ENCODE measurements at regions not wholly inside any gene's neighbourhood (a gene's known extent, or its start where the extent isn't known, plus 50 kb on each side); places are given as distances from the start of the nearest gene placed in this dataset.

- Histone ChIP-seq H3K9me3 (no peaks in the 10 kb centered on the region), H3K4me3 (no peak overlapping the region), H3K36me3 (ENCODE audit: low read depth) (no peaks in the 10 kb centered on the region), H3K4me1 (ENCODE audit: low read depth) (no peaks in the 10 kb centered on the region)
- intact Hi-C loops (cut with DNase I, micrococcal nuclease): no loop called here
- no peak for ATAC-seq
- DNase-seq: no peak
- TF ChIP-seq CTCF (IDR thresholded peaks at IDR 0.05): no peak
Observed at GRCh38 chr2:57867730-57868129, 178.9 kb upstream of the VRK2 start.

GRCh38 chr2:57868619-57869139, 177.9 kb upstream of the VRK2 start:
- ATAC-seq: no peak
- no peak for DNase-seq

GRCh38 chr2:57869758-57870344, 176.8 kb upstream of the VRK2 start:
- intact Hi-C loops (cut with DNase I, micrococcal nuclease): no loop called here

More at GRCh38 chr2:57868619-57869139, 177.9 kb upstream of the VRK2 start:
- H3K4me3 ChIP-seq: no peak overlapping the region
- H3K36me3 ChIP-seq (ENCODE audit: low read depth): no peaks in the 10 kb centered on the region
- intact Hi-C loops (cut with DNase I, micrococcal nuclease): no loop called here
- H3K9me3 ChIP-seq: no peaks in the 10 kb centered on the region
- H3K4me1 ChIP-seq (ENCODE audit: low read depth): no peaks in the 10 kb centered on the region
- TF ChIP-seq CTCF (IDR thresholded peaks at IDR 0.05): no peak

GRCh38 chr2:57876313-57876712, 170.3 kb upstream of the VRK2 start:
- intact Hi-C loops (cut with DNase I, micrococcal nuclease): no loop called here
- H3K9me3 ChIP-seq: no peaks in the 10 kb centered on the region
- H3K4me1 ChIP-seq (ENCODE audit: low read depth): no peaks in the 10 kb centered on the region
- H3K4me3 ChIP-seq: no peak overlapping the region
- DNase-seq (no peak), ATAC-seq (no peak)
- TF ChIP-seq CTCF (IDR thresholded peaks at IDR 0.05): no peak
- H3K36me3 ChIP-seq (ENCODE audit: low read depth): no peaks in the 10 kb centered on the region

More at GRCh38 chr2:57869758-57870344, 176.8 kb upstream of the VRK2 start:
- ATAC-seq: no peak
- no peaks in the 10 kb centered on the region for H3K4me1 ChIP-seq (ENCODE audit: low read depth)
- no peak for DNase-seq
- no peaks in the 10 kb centered on the region for H3K36me3 ChIP-seq (ENCODE audit: low read depth)
- no peak overlapping the region for H3K4me3 ChIP-seq
- TF ChIP-seq CTCF (IDR thresholded peaks at IDR 0.05): no peak
- H3K9me3 ChIP-seq: no peaks in the 10 kb centered on the region

GRCh38 chr2:57877811-57878170, 168.8 kb upstream of the VRK2 start:
- Histone ChIP-seq H3K4me1 (ENCODE audit: low read depth) (no peaks in the 10 kb centered on the region), H3K36me3 (ENCODE audit: low read depth) (no peaks in the 10 kb centered on the region), H3K9me3 (no peaks in the 10 kb centered on the region), H3K4me3 (no peak overlapping the region)
- TF ChIP-seq CTCF (IDR thresholded peaks at IDR 0.05): no peak
- ATAC-seq (peak; percentile 69), DNase-seq (no peak)
- intact Hi-C loops (cut with DNase I, micrococcal nuclease): no loop called here
